ENCODE measurements at regions not wholly inside any gene's neighbourhood (a gene's known extent, or its start where the extent isn't known, plus 50 kb on each side); places are given as distances from the start of the nearest gene placed in this dataset.

DNA sequence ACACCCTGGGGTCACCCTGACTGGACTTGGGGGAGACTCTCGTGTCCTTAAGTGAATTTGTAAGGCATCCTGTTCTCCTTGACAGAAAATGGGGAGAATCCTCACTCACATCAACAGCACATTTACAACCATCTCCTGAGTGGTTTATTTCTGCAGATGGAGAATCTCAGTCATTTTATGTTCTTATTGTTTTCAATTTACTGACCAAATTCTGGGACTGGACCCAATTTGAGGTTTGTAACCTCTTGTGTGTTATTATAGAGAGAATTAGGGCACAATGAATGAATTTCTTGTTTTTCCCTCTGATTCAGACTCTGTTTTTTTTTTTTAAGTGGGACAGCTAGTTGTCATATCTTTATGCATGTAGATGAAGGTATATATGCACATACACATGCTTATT lies 104.9 kb downstream of the ADAMTS15 start:
- TF ChIP-seq CTCF (IDR thresholded peaks at IDR 0.05 in 8 of 11, conservative IDR thresholded peaks at IDR 0.05 in 3 of 11) = no peak
- TF ChIP-seq POLR2A (IDR thresholded peaks at IDR 0.05) = no peak
- TF ChIP-seq POLR2AphosphoS5 (IDR thresholded peaks at IDR 0.05) = no peak

Measured in spleen (tissue), 7 donors.